GM21526 (cell line): ENCODE measurements at regions not wholly inside any gene's neighbourhood (a gene's known extent, or its start where the extent isn't known, plus 50 kb on each side); places are given as distances from the start of the nearest gene placed in this dataset.

ENCODE experiments used
- ATAC-seq: cut with Tn5 transposase; IDR thresholded peaks from one replicate; pipeline ENCODE4 v1.9.1; 2021; ENCODE audit warnings: moderate library complexity; ENCODE audit not compliant: unreplicated experiment, low FRiP score

- ATAC-seq = no peak
Observed at GRCh38 chr11:42025121-42025803, 565.8 kb upstream of the LRRC4C start.

GRCh38 chr11:42034826-42035225 lies 575.4 kb upstream of the LRRC4C start:
- no peak for ATAC-seq

GRCh38 chr11:42036201-42036600 lies 576.7 kb upstream of the LRRC4C start:
- ATAC-seq = no peak

GRCh38 chr11:42043312-42043711 lies 583.9 kb upstream of the LRRC4C start:
- ATAC-seq = no peak

- ATAC-seq = no peak
Observed at GRCh38 chr11:42047637-42048555, 588.4 kb upstream of the LRRC4C start.

- no peak for ATAC-seq
Observed at GRCh38 chr11:42049186-42049585, 589.7 kb upstream of the LRRC4C start.

GRCh38 chr11:42049650-42050049 lies 590.2 kb upstream of the LRRC4C start:
- no peak for ATAC-seq

GRCh38 chr11:42054351-42054900 lies 595.0 kb upstream of the LRRC4C start:
- ATAC-seq = no peak

- no peak for ATAC-seq
Observed at GRCh38 chr11:42055606-42056005, 596.2 kb upstream of the LRRC4C start.

- no peak for ATAC-seq
Observed at GRCh38 chr11:42058794-42059193, 599.3 kb upstream of the LRRC4C start.

GRCh38 chr11:42065199-42065598 lies 605.7 kb upstream of the LRRC4C start:
- ATAC-seq = no peak

GRCh38 chr11:42066113-42066512 lies 606.7 kb upstream of the LRRC4C start:
- no peak for ATAC-seq

- ATAC-seq = no peak
Observed at GRCh38 chr11:42074306-42074705, 614.9 kb upstream of the LRRC4C start.

- ATAC-seq = no peak
Observed at GRCh38 chr11:42075180-42075579, 615.7 kb upstream of the LRRC4C start.

GRCh38 chr11:42077794-42078193 lies 618.3 kb upstream of the LRRC4C start:
- no peak for ATAC-seq

- no peak for ATAC-seq
Observed at GRCh38 chr11:42085736-42086135, 626.3 kb upstream of the LRRC4C start.

- ATAC-seq = no peak
Observed at GRCh38 chr11:42093541-42093940, 634.1 kb upstream of the LRRC4C start.

GRCh38 chr11:42098075-42098474 lies 638.6 kb upstream of the LRRC4C start:
- no peak for ATAC-seq

- no peak for ATAC-seq
Observed at GRCh38 chr11:42112866-42113265, 653.4 kb upstream of the LRRC4C start.

- no peak for ATAC-seq
Observed at GRCh38 chr11:42114927-42115326, 655.5 kb upstream of the LRRC4C start.

- ATAC-seq = no peak
Observed at GRCh38 chr11:42138454-42138853, 679.0 kb upstream of the LRRC4C start.

GRCh38 chr11:42145311-42145710 lies 685.9 kb upstream of the LRRC4C start:
- ATAC-seq = no peak
